HG03064 (cell line): ENCODE measurements at regions not wholly inside any gene's neighbourhood (a gene's known extent, or its start where the extent isn't known, plus 50 kb on each side); places are given as distances from the start of the nearest gene placed in this dataset.

ENCODE experiments used
- ATAC-seq: cut with Tn5 transposase; IDR thresholded peaks from one replicate; pipeline ENCODE4 v1.9.1; 2021; ENCODE audit warnings: low read depth; ENCODE audit not compliant: unreplicated experiment

DNA sequence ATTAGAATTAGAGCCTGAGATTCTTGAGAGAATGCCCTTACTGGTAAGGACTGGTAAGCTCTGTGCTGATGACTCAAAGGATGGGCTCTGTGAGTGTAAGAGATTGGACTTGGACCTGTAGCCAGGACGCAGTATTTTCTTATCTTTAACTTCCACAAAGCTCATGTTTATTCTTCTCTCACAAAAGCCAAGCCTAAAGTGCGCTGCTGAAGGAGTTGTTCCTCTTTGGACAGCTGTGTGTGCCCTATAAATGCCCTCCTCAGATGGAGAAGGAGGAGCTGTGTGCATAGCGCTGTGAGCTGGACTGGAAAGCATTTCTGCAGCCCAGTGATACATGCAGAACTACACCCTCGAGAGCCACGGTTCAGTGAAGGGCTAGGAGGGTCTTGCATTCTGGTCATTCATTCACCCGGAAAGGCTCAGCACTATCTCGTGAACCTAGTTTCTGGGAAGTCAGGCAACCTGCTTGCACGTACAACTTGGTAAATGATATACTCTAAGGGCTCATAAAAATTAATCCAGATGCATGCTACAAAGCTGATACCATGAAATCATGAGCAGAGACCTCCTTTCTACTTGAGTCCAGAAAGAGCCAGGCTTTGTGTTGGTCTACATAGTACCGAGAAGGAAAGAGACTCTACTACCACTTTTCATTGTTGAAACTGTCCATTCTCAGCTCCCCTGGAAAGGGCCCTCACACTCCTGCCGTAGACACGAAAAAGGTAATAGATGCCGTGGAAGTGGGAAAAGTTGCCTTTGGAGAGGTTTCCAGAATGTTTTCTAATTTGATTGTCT, 103.0 kb upstream of the TBL1XR1 start:
- peak; percentile 79 for ATAC-seq

DNA sequence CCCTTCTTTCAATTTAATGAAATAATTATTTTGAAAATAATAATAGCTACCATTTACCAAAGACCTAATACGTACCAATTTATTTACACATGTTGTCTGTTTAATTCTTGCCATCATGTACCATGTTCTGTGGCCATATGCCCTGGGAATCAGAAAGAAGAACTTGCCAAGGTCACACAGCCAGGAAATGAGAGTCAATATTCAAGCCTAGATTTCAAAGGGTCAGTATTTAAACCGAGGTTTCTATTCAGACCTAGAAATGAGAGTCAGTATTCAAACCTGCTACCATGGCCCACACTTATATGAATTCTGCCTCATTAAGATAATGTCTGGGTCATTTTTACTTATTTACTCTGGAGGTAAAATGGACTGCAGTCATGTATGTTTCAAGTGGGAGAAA, 103.6 kb upstream of the TBL1XR1 start:
- ATAC-seq, result peak; percentile 50

DNA sequence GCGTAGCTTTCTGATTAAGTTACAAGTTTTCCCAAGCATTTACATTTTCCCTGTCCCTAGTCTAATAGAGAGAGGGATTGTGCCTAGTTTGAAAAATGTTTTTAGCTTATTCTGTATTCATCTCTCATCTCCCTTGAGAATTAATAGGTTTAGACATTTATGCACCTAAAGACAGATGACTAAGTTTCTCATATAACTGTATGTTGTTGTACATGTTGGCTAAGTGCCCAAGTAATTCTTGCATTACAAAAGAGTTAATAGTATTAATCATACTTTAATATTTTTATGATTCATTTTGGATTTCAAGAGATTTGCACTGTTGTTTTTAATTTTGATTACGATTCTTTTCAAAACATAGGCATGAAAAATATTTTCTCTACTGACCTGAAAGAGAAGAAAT, 109.0 kb upstream of the TBL1XR1 start:
- no peak for ATAC-seq

DNA sequence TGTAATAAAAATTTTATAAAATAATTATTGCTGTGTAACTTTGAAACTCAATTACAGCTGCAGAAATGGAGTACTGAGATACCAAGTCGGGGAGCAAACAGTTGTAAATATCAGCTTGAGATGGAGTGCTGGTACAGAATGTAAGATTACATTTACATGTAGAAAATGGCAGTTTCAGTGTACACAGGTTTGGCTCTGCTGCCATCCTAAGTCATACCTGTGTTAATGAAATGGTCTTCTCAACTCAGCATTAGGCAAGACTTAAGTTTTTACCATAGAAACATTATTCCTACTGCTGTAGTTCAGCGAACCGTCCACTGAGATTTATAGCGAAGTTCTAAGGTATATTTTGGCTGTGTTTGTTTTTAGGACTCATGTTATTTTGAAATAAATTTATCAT, 110.1 kb upstream of the TBL1XR1 start:
- ATAC-seq, result no peak

DNA sequence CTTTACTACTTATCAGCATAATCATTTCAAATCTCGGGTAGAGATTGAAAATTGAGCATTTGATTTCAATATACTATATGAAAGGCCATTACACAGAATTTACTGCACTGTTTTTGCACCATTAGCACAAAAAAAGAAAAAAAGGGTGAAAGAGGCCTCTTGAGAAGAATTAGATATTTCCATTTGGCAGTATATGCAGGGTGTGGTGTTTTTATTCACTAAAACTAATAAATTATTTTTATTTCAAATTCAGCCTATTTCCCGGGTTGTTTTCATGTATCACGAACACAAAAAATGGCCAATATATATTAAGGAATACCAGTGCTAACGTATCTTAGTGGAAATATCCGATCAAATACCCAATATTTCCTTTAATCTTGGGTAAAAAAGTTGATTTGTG, 110.5 kb upstream of the TBL1XR1 start:
- ATAC-seq, result no peak

DNA sequence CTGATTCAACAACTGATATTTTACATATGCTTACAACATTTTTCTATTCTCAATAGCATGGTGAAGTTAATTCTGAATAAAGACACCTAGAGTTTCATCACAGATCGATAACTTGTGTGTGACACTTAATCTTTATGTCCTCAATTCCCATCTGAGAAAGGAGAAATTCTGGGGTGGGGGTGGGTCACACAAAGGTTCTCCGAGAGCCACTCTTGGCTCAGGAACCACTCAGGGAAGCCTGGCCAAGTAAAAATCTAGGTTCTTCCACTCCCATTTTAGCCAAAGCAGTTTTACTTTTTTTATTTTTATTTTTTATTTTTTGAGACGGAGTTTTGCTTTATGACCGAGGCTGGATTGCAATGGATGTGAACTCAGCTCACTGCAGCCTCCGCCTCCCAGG, 111.0 kb upstream of the TBL1XR1 start:
- no peak for ATAC-seq

DNA sequence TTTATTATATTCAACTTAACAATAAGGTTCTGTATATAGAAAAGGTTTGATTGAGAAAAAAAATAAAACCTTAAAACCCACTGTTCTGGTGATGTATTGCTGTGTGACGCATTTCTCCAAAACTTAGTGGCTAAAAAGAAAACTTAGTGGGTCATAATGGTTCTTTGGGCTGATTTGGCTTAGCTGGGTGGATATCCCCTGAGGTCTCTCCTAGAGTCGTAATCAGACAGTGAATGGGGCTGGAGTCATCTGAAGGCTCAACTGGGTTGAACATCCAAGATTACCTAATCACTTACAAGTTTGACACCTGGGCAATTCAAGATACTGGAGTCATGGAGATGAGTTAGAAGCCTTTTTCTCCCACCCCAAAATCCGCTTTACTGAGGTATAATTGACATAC, 111.6 kb upstream of the TBL1XR1 start:
- ATAC-seq, result no peak

DNA sequence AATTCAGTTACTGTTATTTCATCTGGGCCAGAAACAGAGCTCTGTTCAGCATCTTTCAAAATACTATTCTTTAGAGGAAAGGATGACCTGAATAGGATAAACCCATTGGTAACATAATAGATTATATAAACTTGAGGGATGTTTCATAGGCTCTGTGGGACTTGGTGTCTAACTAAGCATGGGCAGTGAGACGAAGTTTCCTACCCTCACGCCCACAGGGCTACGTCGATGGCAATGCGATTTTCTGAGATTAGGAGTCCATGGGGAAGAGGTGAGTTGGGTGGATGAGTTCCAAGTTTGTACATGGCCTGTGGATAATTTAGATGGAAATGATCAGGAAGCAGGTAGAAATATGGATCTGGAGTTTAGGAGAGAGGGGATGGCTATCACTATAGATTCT, 115.2 kb upstream of the TBL1XR1 start:
- no peak for ATAC-seq

DNA sequence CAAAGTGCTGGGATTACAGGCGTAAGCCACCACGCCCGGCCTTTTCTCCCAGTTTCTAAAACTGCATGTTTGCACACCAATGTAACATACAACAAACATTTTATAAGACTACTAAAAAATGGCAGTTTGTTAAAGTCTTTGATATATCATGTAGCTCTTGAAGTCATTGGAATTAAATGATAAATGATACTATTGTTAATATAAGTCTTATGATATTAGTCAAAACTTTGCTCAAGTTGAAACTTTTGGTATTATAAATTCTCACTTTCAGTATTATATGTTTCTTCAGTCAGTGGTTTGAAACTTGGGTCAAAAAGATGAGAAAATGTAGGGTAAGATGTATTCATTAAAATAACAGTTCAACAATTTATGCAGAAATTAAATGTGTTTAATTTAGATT, 117.6 kb upstream of the TBL1XR1 start:
- ATAC-seq, result peak; percentile 60

DNA sequence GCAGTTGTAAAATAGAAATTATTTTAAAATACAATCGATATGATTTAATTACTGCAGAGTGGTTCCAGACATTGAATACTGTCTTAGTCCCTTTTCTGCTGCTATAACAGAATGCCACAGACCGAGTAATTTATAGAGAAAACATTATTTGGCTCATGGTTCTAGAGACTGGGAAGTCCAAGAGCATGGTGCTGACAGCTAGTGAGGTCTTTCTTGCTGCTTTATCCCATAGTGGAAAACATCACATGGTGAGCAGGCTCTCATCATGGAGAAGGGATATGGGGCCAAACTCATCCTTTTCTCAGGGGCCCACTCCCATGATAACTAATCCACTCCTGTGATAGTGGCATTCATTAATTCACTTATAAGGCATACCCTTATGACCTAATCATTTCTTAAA, 120.0 kb upstream of the TBL1XR1 start:
- no peak for ATAC-seq

DNA sequence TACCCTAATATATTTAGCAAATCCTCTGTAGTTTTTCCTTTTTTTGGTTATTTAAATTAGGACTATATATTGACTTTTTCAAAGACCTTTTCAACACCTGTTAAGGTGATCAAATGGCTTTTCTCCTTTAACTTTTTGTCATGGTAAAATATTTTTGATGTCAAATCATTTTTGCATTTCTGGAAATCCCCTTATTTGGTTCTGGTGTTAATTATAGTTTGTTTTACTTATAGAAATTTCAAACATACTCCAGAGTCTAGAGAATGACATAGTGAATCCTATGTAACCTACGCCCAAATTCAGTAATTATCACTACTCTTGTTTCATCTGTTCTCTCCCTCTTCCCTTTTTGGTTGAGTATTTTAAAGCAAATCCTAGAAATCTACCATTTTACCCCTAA, 121.3 kb upstream of the TBL1XR1 start:
- no peak for ATAC-seq

DNA sequence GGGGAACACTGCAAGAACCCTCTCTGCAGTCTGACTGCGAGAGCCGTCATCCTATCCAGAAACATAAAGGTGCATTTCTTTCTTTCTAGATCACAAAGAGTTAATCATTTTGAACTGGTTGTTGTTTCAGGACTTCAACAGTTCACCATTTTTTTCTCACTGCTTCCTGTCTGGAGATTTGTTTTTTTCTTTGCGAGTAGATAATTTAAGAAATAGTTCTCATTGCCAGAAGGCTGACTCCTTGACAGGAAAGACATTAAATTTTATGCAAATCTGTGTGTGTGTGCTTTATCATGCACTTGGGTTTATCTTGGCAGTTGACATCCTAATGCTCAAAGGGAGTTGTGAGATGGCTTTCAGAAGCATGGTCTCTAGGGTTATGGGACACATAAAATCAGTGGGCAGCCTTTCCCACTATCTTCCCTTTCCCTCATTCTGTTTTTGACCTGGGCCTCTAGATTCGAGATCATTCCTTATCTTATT, 123.5 kb upstream of the TBL1XR1 start:
- ATAC-seq, result peak; percentile 48

DNA sequence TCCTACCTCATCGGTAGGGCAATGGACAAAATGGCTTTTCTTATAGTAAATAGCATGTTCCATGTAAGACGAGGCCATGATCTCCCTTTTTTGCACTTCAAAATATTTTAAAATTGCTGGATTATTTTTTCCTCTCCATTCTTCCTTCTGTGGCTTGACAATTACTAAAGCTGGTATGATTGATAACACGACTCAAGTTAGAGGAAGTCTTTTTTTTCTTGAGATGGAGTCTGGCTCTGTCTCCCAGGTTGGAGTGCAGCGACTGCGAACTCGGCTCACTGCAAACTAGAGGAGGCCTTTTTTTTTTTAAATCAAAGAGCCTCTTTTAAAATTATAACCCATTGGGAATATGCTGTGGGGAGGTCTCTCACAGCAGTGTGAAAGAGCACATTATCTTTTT, 124.5 kb upstream of the TBL1XR1 start:
- ATAC-seq, result no peak

DNA sequence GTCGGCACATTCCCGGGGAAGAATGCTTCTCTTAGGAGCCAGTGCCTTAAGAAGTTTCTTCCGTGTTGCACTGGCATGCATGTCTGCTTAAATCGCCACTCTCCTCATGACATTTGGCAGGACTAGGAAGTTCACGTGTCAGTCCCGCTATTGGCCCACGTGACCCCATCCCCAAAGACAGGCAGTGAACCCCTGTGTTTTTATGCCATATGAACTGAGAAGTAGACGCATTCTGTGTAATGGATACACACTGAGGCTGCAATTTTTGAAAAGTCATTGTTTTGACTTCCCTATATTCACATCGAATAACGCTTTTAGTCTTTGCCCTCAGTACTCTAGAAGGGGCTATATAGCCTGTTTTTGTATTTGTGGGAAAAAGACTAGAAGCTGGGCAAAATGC, 125.6 kb upstream of the TBL1XR1 start:
- no peak for ATAC-seq

DNA sequence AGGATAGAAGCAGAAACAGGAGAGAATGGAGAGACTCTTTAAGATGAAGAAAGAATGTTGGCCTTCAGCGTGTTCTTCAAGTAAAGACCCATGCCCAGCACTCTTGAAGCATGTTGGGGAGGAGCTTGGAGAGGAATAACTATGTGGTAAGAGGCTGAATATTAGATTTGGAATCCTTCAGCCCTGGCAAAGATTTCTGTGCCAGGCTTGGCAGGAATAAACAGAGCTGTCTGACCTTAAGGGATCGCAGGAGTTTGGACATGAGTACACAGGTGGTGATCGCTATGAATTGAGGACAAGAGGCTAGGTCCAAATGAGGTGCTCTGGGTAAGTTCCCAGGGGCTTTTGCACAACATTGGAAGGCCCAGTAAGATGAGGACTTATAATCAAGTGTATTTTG, 132.6 kb upstream of the TBL1XR1 start:
- ATAC-seq, result no peak

DNA sequence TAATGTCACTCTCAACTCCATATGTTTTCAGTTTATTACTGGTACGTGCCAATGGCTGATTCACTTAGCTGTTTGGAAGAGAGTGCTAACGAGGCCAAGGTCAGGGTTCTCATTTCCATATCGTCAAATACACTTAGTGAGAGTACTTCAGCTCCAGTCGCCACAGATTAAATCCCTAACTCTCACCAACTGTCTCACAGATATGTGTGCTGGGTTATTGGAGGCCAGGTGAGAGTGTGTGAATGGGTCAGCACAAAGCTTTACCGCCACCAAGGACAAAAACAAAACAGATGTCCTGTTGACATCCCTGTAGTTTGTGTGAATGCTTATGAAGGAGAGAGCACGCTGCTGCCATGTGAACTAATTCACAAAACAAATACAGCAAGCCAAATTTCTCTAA, 133.5 kb upstream of the TBL1XR1 start:
- no peak for ATAC-seq

DNA sequence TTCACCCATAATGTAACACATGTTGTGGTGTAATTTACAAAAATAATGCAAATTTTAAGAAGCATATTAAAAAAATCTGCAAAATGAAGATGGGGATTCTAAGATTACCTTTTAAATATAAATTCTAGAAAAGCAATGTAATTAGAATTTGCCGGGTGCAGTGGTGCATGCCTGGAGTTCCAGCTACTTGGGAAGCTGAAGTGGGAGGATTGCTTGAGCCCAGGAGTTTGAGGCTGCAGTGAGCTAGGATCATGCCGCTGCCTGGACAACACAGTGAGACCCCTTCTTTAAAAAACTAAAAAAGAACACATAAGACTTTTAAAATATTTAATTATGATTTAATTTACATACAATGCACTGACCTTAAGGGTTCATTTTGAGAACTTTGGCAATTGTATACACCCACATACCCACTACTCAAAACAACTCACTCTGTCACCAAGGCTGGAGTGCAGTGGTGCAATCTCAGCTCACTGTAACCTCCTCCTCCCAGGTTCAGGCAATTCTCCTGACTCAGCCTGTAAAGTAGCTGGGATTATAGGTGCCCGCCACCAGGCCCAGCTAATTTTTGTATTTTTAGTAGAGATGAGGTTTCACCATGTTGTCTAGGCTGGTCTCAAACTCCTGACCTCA, 134.0 kb upstream of the TBL1XR1 start:
- ATAC-seq, result no peak

DNA sequence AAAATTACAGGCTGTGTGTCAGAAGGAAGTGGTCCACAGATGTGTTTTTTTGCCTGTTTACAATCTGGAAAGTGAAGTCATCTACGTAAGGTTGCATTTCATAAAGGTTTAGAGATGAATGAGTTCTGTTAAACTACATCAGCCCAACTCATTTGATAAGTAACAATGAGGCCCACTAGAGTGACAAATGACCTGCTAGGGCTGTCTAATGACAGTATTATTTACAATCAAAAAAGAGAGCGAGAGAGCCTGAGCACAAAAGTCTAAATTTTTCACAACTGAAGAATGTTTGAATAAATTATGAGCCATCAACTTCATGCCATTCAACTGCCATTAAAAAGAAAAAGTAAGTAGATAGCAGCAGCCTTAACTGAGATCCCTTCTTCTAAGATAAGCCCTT, 135.7 kb upstream of the TBL1XR1 start:
- no peak for ATAC-seq

DNA sequence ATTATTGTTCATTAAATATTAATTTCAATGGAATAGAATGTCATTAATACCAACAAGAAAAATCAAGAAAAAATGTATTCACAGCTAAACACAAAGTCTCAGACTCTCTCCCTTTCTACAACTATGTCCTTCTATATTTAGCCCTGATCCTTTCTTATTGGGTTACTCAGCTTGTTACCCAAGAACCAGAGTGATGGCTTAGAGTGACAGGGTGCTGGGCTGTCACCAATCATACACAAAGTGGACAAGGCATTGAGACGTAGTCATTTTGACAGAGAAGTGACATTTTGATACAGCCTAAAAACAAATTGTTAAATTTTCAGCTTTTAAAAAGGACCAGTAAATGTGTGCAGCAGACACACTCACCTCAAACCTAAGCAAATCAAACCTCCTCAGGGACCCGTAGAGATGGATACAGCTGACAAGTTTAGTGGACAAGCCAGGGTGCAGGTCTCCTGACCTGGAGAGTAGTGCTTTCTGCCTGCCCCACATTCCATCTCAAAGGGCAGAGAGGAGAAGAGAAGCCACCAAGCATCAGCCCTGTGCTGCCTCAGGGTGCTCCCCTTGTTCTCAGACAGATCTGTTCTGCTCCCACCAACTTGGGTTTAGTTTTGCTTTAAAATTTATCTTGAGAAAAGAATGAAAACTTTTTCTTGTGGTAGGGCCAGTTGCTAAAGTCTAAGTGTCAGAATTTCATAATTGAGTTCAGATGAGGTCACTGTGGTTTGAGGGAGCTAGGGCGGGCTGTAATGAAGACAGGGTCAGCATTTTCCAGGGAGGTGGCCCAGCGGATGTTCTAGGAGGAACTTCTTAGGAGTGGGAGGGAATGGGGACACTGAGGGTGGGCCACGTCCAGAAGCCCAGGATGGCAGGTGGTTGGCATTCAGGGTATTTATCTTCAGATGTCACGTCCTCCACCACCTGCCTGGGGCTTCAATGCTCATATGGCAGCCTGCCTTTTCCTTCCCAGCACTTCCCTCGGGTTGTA, 136.5 kb upstream of the TBL1XR1 start:
- ATAC-seq, result no peak

DNA sequence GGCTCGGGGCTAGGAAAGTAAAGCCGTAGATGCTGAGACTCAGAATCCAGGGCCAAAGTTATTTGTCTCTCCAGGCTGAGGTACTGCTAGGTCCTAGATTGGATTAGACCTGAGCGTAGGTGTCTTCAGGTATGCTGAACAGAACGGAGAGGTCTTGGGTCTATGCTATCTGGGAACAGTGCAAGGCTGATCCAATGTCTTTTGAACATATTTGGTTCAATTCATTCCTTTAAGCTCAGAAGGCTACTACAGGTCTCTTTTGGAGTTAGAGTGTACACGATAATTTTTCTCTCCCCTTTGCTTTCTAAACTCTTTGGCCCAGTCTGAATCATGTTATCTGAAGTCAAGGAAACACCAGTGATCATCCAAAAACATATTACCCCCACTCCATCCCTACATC, 137.5 kb upstream of the TBL1XR1 start:
- no peak for ATAC-seq

DNA sequence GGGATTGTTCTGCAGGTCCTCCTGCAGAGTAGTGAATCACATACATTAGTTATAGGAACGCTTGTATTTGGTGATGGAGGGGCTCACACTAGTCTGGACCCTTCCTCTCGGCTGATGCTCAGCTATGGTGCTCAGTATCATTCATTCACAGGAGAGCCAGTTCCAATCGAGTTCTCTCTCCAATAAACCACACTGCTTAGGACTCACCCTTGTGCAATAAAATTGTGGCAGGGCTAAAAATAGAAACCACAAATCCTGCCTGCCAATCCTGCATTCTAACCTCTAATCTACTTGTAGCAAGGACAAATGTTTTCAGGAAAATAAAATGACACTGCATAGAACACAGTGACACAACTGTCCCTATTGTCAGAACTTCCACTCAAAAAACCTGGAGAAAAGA, 138.4 kb upstream of the TBL1XR1 start:
- ATAC-seq, result no peak
